B cell (primary cell): ENCODE measurements at regions not wholly inside any gene's neighbourhood (a gene's known extent, or its start where the extent isn't known, plus 50 kb on each side); places are given as distances from the start of the nearest gene placed in this dataset.
"Not testable (repeated sequence)": the region's sequence is repeated elsewhere in the genome, so short reads cannot be mapped to it uniquely, and the experiment has no call there.

Experiments
- ATAC-seq: fragments of 200-7000 bp; cut with Tn5 transposase; one replicate; pipeline ENCODE4 v1.10.0; 2021; ENCODE audit warnings: low read depth, mild to moderate bottlenecking, moderate number of reproducible peaks, moderate library complexity
- CTCF ChIA-PET: fragments of 350-600 bp; sonication (Branson Sonifier 250); formaldehyde crosslinking; loops from one replicate; lab custom pipeline; 2021; ENCODE audit warnings: antibody characterized with exemption, inconsistent platforms; lab: Charles Lee
- POLR2A ChIA-PET: fragments of 350-600 bp; sonication (Branson Sonifier 250); formaldehyde crosslinking; loops from one replicate; lab custom pipeline; 2021; ENCODE audit warnings: antibody characterized with exemption; lab: Charles Lee
- DNase-seq: peaks from one replicate; pipeline ENCODE4 v3.0.0; 2013
- H2AFZ ChIP-seq: 2 replicates; pipeline ENCODE4 v1.6.1; 2012; ENCODE audit warnings: mild to moderate bottlenecking, low read depth, low read length; ENCODE audit not compliant: insufficient read depth, poor library complexity, severe bottlenecking
- H3K27ac ChIP-seq, 2 donors: 1 replicate in 1 of 2; 2 replicates in 1 of 2; pipeline ENCODE4 v1.5.1; 2012 to 2013; ENCODE audit warnings: low read length in 2 of 2, mild to moderate bottlenecking in 2 of 2, moderate library complexity in 1 of 2
- H3K27me3 ChIP-seq, 4 experiments: fragments of 200-600 bp in 1 of 4; sonication (generic) in 1 of 4; replicated peaks in 1 of 4; 1 replicate in 2 of 4; 2 replicates in 2 of 4; pipeline versions ENCODE4 v1.6.1 to v1.7.0; 2013 to 2016; ENCODE audit warnings: low read length in 3 of 4, mild to moderate bottlenecking in 2 of 4, mixed read lengths in 1 of 4, moderate library complexity in 1 of 4; ENCODE audit not compliant: insufficient read depth in 4 of 4, control insufficient read depth in 3 of 4; ENCODE audit errors: control extremely low read depth in 1 of 4
- H3K36me3 ChIP-seq, 2 experiments: replicated peaks in 1 of 2; 1 replicate in 1 of 2; 2 replicates in 1 of 2; pipeline versions ENCODE4 v1.6.1 to v1.7.1; 2013; ENCODE audit warnings: low read length in 1 of 2; ENCODE audit not compliant: insufficient read depth in 2 of 2, control insufficient read depth in 1 of 2; ENCODE audit errors: control extremely low read depth in 1 of 2, extremely low read depth in 1 of 2
- H3K4me1 ChIP-seq, 2 donors: fragments of 200-600 bp in 1 of 2; sonication (generic) in 1 of 2; 1 replicate in 1 of 2; 2 replicates in 1 of 2; pipeline versions ENCODE4 v1.5.1 to v1.6.1; 2013 to 2017; ENCODE audit warnings: low read length in 2 of 2; ENCODE audit not compliant: control insufficient read depth in 2 of 2, insufficient read depth in 2 of 2
- H3K4me2 ChIP-seq: replicated peaks from 2 replicates; pipeline ENCODE3; 2012; ENCODE audit warnings: mild to moderate bottlenecking, low read depth, low read length; ENCODE audit not compliant: poor library complexity, severe bottlenecking
- H3K4me3 ChIP-seq, 5 experiments: fragments of 200-600 bp in 1 of 5; sonication (generic) in 1 of 5; 1 replicate in 3 of 5; 2 replicates in 2 of 5; pipeline versions ENCODE4 v1.5.1 to v1.7.0; 2011 to 2016; ENCODE audit warnings: low read length in 4 of 5, mild to moderate bottlenecking in 4 of 5, low read depth in 2 of 5, control low read depth in 1 of 5, moderate library complexity in 1 of 5; ENCODE audit not compliant: insufficient read depth in 1 of 5; ENCODE audit errors: control extremely low read depth in 1 of 5, extremely low read depth in 1 of 5
- H3K79me2 ChIP-seq: fragments of 200-600 bp; sonication (generic); one replicate; pipeline ENCODE4 v1.6.0; 2016; ENCODE audit warnings: low read length; ENCODE audit not compliant: control insufficient read depth, insufficient read depth
- H3K9ac ChIP-seq: fragments of 200-600 bp; sonication (generic); 2 replicates; pipeline ENCODE4 v1.6.1; 2017; ENCODE audit warnings: mild to moderate bottlenecking, low read length, moderate library complexity
- H3K9me3 ChIP-seq, 3 donors: one replicate each; pipeline versions ENCODE4 v1.6.1 to v1.7.1; 2013; ENCODE audit warnings: low read length in 2 of 3; ENCODE audit not compliant: control insufficient read depth in 2 of 3, insufficient read depth in 1 of 3; ENCODE audit errors: control extremely low read depth in 1 of 3
- H4K20me1 ChIP-seq: 2 replicates; pipeline ENCODE4 v1.6.0; 2012; ENCODE audit warnings: mild to moderate bottlenecking, low read length; ENCODE audit not compliant: insufficient read depth, control insufficient read depth, poor library complexity, severe bottlenecking
- H3K27ac Mint-ChIP-seq: one replicate; pipeline ENCODE4 v1.8.0; 2021; ENCODE audit warnings: mixed read lengths
- H3K27me3 Mint-ChIP-seq: one replicate; pipeline ENCODE4 v1.8.0; 2021; ENCODE audit warnings: mixed read lengths
- H3K4me1 Mint-ChIP-seq: one replicate; pipeline ENCODE4 v1.8.0; 2021; ENCODE audit warnings: mixed read lengths
- H3K4me3 Mint-ChIP-seq: one replicate; pipeline ENCODE4 v1.8.0; 2021; ENCODE audit warnings: mixed read lengths
- H3K9me3 Mint-ChIP-seq: one replicate; pipeline ENCODE4 v1.8.0; 2022; ENCODE audit warnings: mixed read lengths; ENCODE audit not compliant: insufficient read depth
- CTCF ChIP-seq: fragments of 200-600 bp; IDR thresholded peaks from one replicate; pipeline ENCODE4 v1.8.0; 2022; ENCODE audit warnings: antibody characterized with exemption, mild to moderate bottlenecking
- EZH2 ChIP-seq: IDR thresholded peaks from 2 replicates; pipeline ENCODE4 v1.6.1; 2012; ENCODE audit warnings: borderline replicate concordance, low read depth, mild to moderate bottlenecking, moderate library complexity, low read length; ENCODE audit not compliant: insufficient read depth, poor library complexity, severe bottlenecking
- WGBS: methylation state at CpG from one replicate; pipeline ENCODE4 v1.1.5; 2013; ENCODE audit warnings: missing lambda C conversion rate; ENCODE audit not compliant: insufficient coverage; 5-methylcytosine and 5-hydroxymethylcytosine counted together
- intact Hi-C: fragments of 100-400 bp; cut with micrococcal nuclease; formaldehyde crosslinking; loops from one replicate; pipeline ENCODE4 v1.10.0; 2022

- H3K27me3 ChIP-seq, H3K27me3 Mint-ChIP-seq, H3K27ac Mint-ChIP-seq, H3K36me3 ChIP-seq, intact Hi-C loops, H3K4me1 Mint-ChIP-seq, H3K9me3 ChIP-seq, ATAC-seq, H3K4me3 Mint-ChIP-seq, H3K4me3 ChIP-seq, CTCF ChIA-PET, DNase-seq, H3K9ac ChIP-seq, POLR2A ChIA-PET, H3K27ac ChIP-seq, H3K4me1 ChIP-seq, H3K79me2 ChIP-seq, H2AFZ ChIP-seq, H4K20me1 ChIP-seq, H3K4me2 ChIP-seq: not testable (repeated sequence)
- peaks cover 12% of the 10 kb centered on the region for H3K9me3 Mint-ChIP-seq
- WGBS: no CpG with 5 or more reads among the region's 7 CpGs
Measured at GRCh38 chr1:181954178-181954577, 107.3 kb downstream of the ZNF648 start.

- no peak overlapping the region for H2AFZ ChIP-seq
- ATAC-seq: no peak
- TF ChIP-seq EZH2 (no peak), CTCF (no peak)
- no peak overlapping the region for H3K9ac ChIP-seq
- no peaks in the 10 kb centered on the region for H3K4me1 Mint-ChIP-seq
- no peak overlapping the region for H3K27ac Mint-ChIP-seq
- no peaks in the 10 kb centered on the region for H4K20me1 ChIP-seq
- H3K27ac ChIP-seq: no peak overlapping the region
- no peak overlapping the region for H3K4me3 ChIP-seq
- no peaks in the 10 kb centered on the region for H3K4me1 ChIP-seq
- intact Hi-C loops: no loop called here
- H3K36me3 ChIP-seq: no peaks in the 10 kb centered on the region
- H3K9me3 Mint-ChIP-seq: peaks cover 7% of the 10 kb centered on the region
- no peaks in the 10 kb centered on the region for H3K27me3 ChIP-seq
- no CpG with 5 or more reads among the region's 3 CpGs for WGBS
- no peak overlapping the region for H3K4me3 Mint-ChIP-seq
- H3K79me2 ChIP-seq: no peaks in the 10 kb centered on the region
- no peaks in the 10 kb centered on the region for H3K27me3 Mint-ChIP-seq
- no peak for DNase-seq
- peaks cover 0 to 7% (median 1%) of the 10 kb centered on the region in 3 donors for H3K9me3 ChIP-seq
- H3K4me2 ChIP-seq: no peak overlapping the region
- ChIA-PET CTCF (no interaction called here), POLR2A (no interaction called here)
Measured at GRCh38 chr1:181953596-181953995, 107.9 kb downstream of the ZNF648 start.
